BE2C (cell line): ENCODE measurements at regions not wholly inside any gene's neighbourhood (a gene's known extent, or its start where the extent isn't known, plus 50 kb on each side); places are given as distances from the start of the nearest gene placed in this dataset.
A peak's percentile ranks its signal among the peaks of the same experiment; 100 is the strongest.

Experiments
- DNase-seq: peaks from one replicate; pipeline ENCODE4 v3.0.0-alpha.2; 2020
- H3K27me3 ChIP-seq: fragments of 250-450 bp; sonication (Bioruptor Pico); 2 replicates; pipeline ENCODE4 v1.5.1; 2020; ENCODE audit warnings: mild to moderate bottlenecking
- H3K36me3 ChIP-seq: fragments of 250-450 bp; sonication (Bioruptor Pico); 2 replicates; pipeline ENCODE4 v1.5.1; 2020; ENCODE audit warnings: mild to moderate bottlenecking
- H3K4me1 ChIP-seq: fragments of 250-450 bp; sonication (Bioruptor Pico); 2 replicates; pipeline ENCODE4 v1.5.1; 2020
- H3K4me3 ChIP-seq: 2 replicates; pipeline ENCODE4 v1.5.1; 2011; ENCODE audit warnings: low read depth, low read length
- H3K9me3 ChIP-seq: fragments of 250-450 bp; sonication (Bioruptor Pico); 2 replicates; pipeline ENCODE4 v1.5.1; 2020
- TF ChIP-seq, protein P1 (sequence below): IDR thresholded peaks from 2 replicates; pipeline ENCODE4 v1.5.1; 2012; ENCODE audit warnings: mild to moderate bottlenecking, low read depth, low read length

DNA sequence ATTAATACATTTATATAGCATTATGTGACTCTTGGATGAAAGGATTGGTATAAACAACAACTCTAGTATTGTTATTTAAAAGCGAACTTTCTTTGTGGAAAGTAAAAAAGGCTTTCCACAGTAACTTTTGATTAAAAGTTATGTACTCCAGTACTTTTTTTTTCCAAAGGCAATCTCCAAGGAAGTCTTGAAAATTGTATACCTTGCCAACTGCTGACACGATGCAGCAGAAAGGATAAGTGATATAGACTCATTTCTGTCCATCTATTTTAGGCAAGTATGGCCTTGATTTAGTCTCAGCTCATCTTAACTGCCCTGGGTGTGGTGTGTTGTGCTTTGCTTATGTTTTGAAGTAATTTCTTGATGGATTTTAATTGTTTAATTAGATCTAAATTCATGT lies 79.7 kb downstream of the OTOL1 start:
- no peak overlapping the region for H3K4me3 ChIP-seq
- TF ChIP-seq, protein P1, sequence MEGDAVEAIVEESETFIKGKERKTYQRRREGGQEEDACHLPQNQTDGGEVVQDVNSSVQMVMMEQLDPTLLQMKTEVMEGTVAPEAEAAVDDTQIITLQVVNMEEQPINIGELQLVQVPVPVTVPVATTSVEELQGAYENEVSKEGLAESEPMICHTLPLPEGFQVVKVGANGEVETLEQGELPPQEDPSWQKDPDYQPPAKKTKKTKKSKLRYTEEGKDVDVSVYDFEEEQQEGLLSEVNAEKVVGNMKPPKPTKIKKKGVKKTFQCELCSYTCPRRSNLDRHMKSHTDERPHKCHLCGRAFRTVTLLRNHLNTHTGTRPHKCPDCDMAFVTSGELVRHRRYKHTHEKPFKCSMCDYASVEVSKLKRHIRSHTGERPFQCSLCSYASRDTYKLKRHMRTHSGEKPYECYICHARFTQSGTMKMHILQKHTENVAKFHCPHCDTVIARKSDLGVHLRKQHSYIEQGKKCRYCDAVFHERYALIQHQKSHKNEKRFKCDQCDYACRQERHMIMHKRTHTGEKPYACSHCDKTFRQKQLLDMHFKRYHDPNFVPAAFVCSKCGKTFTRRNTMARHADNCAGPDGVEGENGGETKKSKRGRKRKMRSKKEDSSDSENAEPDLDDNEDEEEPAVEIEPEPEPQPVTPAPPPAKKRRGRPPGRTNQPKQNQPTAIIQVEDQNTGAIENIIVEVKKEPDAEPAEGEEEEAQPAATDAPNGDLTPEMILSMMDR = no peak
- H3K27me3 ChIP-seq = no peaks in the 10 kb centered on the region
- H3K36me3 ChIP-seq = no peaks in the 10 kb centered on the region
- no peak for DNase-seq
- no peaks in the 10 kb centered on the region; the same call in 1 of the 2 replicates for H3K4me1 ChIP-seq
- H3K9me3 ChIP-seq = no peaks in the 10 kb centered on the region

DNA sequence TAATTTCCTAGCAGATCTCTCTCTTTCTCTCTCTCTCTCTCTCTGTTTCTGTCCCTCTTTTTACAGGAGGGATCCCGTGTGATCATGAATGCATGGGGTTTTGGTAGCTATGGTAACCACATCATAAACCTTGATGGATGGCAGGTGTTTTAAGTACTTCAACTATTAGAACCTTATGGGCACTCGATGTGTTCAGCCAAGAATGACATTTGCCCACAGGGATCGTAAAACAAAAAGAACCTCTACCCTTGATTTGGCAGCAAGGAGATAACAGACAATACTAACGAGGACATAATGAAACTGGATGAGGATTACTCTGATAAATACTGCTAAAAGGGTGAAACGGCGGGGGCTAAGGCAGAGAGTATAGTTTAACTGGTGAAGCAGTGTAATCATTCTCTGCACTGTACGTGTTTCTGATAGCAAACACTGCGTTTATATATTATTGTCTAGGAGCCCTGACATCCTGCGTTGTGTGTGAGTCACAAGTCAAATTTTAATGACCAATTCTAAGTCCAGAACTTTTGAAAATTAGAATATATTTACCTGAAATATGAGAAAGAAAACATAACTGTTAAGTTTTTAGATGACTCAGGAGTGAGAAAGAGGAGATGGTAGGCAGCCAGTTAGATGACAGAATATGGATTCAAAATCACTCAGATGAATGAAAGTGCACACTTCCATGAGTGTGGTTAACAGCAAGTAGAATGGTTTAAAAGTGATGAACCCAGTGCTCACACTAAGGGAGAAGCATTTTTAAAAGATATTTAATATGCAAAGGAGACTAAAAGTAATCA lies 80.3 kb downstream of the OTOL1 start:
- Histone ChIP-seq H3K36me3 (no peaks in the 10 kb centered on the region), H3K9me3 (no peaks in the 10 kb centered on the region), H3K4me1 (no peaks in the 10 kb centered on the region; the same call in 1 of the 2 replicates), H3K27me3 (no peaks in the 10 kb centered on the region), H3K4me3 (peak overlapping the region; percentile 19; the same call in 1 of the 2 replicates)
- DNase-seq = no peak
- TF ChIP-seq, protein P1 = no peak

DNA sequence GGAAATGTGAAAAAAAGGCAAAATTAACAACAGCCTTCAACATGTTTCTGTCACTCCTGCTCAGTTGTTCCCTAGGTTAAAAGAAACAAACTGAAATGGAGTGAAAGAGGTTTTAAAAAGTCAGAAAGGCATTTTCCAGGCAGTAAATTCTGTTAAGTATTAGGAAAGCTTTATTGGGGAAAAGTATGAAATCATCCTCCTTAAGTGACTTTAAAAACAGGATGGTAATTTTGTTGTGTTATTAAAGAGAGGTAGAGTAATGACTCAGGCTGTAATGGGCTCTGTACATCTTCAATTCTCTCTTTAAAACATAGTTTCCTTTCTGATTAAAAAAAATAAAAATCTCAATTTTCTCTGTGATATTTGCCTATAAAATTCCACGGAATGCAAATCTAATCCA lies 81.1 kb downstream of the OTOL1 start:
- no peak for DNase-seq
- Histone ChIP-seq H3K36me3 (no peaks in the 10 kb centered on the region), H3K4me3 (no peak overlapping the region), H3K4me1 (no peaks in the 10 kb centered on the region; the same call in 1 of the 2 replicates), H3K9me3 (no peaks in the 10 kb centered on the region), H3K27me3 (no peaks in the 10 kb centered on the region)
- TF ChIP-seq, protein P1 = no peak

DNA sequence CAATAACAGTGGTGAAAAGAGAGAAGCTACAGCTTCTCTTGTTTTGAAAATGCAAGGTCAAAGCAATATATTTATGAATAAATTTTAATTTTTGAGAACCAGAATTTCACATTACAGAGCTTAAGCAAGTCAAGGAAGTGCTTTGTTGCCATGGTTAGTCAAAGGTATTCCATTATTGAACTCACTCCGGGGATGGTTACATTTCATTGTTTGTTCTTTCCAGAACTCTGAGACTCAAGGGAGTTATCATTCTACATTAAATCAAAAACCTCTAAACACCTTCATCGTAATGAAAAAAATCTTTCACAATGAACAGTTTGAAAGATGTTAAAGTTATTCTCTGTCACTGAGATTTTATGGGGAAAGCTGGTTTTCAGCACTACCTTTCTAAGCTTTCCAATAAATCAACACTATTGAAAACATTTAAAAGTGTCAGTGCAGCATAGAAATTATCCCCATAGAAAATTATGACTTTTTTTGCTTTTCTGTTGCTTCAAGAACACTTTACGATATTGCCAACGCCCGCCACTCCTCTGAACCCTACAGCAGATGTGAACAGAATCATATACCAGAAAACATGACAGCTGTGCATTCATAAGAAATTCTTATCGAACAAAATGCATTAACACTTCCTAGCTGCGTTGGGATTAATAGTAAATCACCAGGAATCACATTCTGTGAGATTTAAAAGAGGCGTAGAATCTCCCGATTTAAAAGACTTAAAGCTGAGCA lies 83.0 kb downstream of the OTOL1 start:
- no peaks in the 10 kb centered on the region; the same call in 1 of the 2 replicates for H3K4me1 ChIP-seq
- no peaks in the 10 kb centered on the region for H3K9me3 ChIP-seq
- H3K4me3 ChIP-seq = no peak overlapping the region
- no peaks in the 10 kb centered on the region for H3K27me3 ChIP-seq
- TF ChIP-seq, protein P1 = no peak
- H3K36me3 ChIP-seq = no peaks in the 10 kb centered on the region
- no peak for DNase-seq

DNA sequence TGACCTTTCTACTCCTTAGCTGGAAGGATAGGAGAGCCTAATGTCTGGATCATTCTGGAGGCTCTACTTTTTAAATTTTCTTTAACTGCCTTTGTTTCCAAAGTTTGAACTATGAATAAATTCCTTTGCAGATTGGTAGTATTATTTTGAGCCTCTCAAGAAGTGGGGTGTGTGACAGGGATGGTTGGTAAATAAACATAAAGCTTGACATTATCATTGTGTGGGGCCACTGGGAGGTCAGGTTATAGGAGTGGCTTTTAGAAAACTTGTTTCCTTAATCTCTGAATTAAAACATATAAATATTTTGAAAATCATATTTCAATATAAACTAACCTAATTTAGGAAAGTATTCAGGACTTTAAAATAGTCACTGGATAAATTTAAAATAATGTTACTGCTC lies 89.3 kb downstream of the OTOL1 start:
- Histone ChIP-seq H3K9me3 (no peaks in the 10 kb centered on the region), H3K27me3 (no peaks in the 10 kb centered on the region), H3K4me3 (no peak overlapping the region), H3K4me1 (no peaks in the 10 kb centered on the region), H3K36me3 (no peaks in the 10 kb centered on the region)
- TF ChIP-seq, protein P1 = no peak
- no peak for DNase-seq
